HG03565 (cell line): ENCODE measurements at regions not wholly inside any gene's neighbourhood (a gene's known extent, or its start where the extent isn't known, plus 50 kb on each side); places are given as distances from the start of the nearest gene placed in this dataset.
"Not testable (repeated sequence)": the region's sequence is repeated elsewhere in the genome, so short reads cannot be mapped to it uniquely, and the experiment has no call there.

ENCODE experiments used
- ATAC-seq: cut with Tn5 transposase; IDR thresholded peaks from one replicate; pipeline ENCODE4 v1.9.1; 2021; ENCODE audit warnings: mild to moderate bottlenecking, moderate library complexity; ENCODE audit not compliant: unreplicated experiment

- ATAC-seq, result peak; percentile 28
Observed at GRCh38 chr9:109972026-109972882, 192.3 kb downstream of the PALM2AKAP2 start.

GRCh38 chr9:109973336-109973735 lies 193.3 kb downstream of the PALM2AKAP2 start:
- ATAC-seq, result no peak

GRCh38 chr9:109974143-109974917 lies 194.3 kb downstream of the PALM2AKAP2 start:
- peak; percentile 77 for ATAC-seq

GRCh38 chr9:109974918-109975276 lies 194.9 kb downstream of the PALM2AKAP2 start:
- ATAC-seq, result no peak

GRCh38 chr9:109975574-109976295 lies 195.7 kb downstream of the PALM2AKAP2 start:
- no peak for ATAC-seq

GRCh38 chr9:109976303-109976702 lies 196.3 kb downstream of the PALM2AKAP2 start:
- no peak for ATAC-seq

GRCh38 chr9:109977521-109977920 lies 197.5 kb downstream of the PALM2AKAP2 start:
- ATAC-seq, result no peak

- no peak for ATAC-seq
Observed at GRCh38 chr9:109981091-109981490, 201.1 kb downstream of the PALM2AKAP2 start.

GRCh38 chr9:109986521-109986991 lies 206.6 kb downstream of the PALM2AKAP2 start:
- ATAC-seq, result no peak

- ATAC-seq, result no peak
Observed at GRCh38 chr9:109989296-109989695, 209.3 kb downstream of the PALM2AKAP2 start.

GRCh38 chr9:109990541-109990940 lies 210.5 kb downstream of the PALM2AKAP2 start:
- no peak for ATAC-seq

GRCh38 chr9:109992293-109992692 lies 212.3 kb downstream of the PALM2AKAP2 start:
- ATAC-seq, result no peak

- ATAC-seq, result no peak
Observed at GRCh38 chr9:109993250-109993978, 213.4 kb downstream of the PALM2AKAP2 start.

- ATAC-seq, result no peak
Observed at GRCh38 chr9:109994141-109994540, 213.8 kb downstream of the C9orf152 start.

GRCh38 chr9:109996936-109997580 lies 210.9 kb downstream of the C9orf152 start:
- no peak for ATAC-seq

- ATAC-seq, result no peak
Observed at GRCh38 chr9:109997682-109998081, 210.3 kb downstream of the C9orf152 start.

GRCh38 chr9:110005521-110005920 lies 202.4 kb downstream of the C9orf152 start:
- ATAC-seq, result not testable (repeated sequence)

GRCh38 chr9:110006657-110007056 lies 201.3 kb downstream of the C9orf152 start:
- ATAC-seq, result no peak

GRCh38 chr9:110007477-110008270 lies 200.3 kb downstream of the C9orf152 start:
- ATAC-seq, result no peak
